ENCODE measurements at regions not wholly inside any gene's neighbourhood (a gene's known extent, or its start where the extent isn't known, plus 50 kb on each side); places are given as distances from the start of the nearest gene placed in this dataset.

DNA sequence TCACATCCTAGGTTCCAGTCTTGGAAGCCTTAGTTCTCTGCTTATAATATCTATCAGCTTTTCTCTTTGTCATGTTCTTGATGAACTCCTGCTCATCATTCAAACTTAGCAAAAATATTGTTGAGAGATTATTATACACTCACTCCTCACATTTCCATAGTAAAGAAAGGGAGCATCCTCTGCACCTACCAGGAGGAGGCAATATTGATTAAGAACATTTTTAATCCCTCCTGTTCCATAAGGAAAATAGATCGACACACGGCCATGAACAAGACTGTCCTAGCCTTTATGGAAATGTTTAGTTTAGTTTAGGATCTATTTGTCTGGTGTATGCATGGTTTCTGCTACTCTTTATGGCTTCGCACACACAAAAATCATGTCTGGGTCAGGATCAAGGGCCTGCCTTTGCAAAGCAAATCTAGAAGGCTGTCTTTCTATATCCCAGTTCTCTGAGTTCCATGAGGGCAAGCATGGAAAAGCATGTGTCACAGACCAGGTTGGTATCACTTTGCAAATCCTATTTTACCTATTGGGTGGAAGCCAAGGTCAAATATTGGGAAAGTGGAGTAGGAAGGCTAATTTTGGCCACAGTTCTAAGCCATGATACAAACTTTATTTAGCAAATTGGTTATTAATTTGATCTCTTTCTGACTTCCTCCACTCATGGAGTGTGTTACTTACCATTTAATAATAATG, 164.4 kb downstream of the MDFIC start:
- TF ChIP-seq, protein P1, sequence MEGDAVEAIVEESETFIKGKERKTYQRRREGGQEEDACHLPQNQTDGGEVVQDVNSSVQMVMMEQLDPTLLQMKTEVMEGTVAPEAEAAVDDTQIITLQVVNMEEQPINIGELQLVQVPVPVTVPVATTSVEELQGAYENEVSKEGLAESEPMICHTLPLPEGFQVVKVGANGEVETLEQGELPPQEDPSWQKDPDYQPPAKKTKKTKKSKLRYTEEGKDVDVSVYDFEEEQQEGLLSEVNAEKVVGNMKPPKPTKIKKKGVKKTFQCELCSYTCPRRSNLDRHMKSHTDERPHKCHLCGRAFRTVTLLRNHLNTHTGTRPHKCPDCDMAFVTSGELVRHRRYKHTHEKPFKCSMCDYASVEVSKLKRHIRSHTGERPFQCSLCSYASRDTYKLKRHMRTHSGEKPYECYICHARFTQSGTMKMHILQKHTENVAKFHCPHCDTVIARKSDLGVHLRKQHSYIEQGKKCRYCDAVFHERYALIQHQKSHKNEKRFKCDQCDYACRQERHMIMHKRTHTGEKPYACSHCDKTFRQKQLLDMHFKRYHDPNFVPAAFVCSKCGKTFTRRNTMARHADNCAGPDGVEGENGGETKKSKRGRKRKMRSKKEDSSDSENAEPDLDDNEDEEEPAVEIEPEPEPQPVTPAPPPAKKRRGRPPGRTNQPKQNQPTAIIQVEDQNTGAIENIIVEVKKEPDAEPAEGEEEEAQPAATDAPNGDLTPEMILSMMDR (IDR thresholded peaks at IDR 0.05) = no peak
- no peak for TF ChIP-seq POLR2A (IDR thresholded peaks at IDR 0.05)

Data from right lobe of liver (tissue), 4 donors.